Liver (tissue), 3 donors: ENCODE measurements at regions not wholly inside any gene's neighbourhood (a gene's known extent, or its start where the extent isn't known, plus 50 kb on each side); places are given as distances from the start of the nearest gene placed in this dataset.

Experiments used
- CTCF ChIP-seq: fragments of 150-350 bp; IDR thresholded peaks from 2 replicates; pipeline ENCODE4 v1.5.1; 2017; ENCODE audit warnings: improper control_type of control experiment, low read depth, low read length; ENCODE audit not compliant: missing input control
- NR2F2 ChIP-seq: IDR thresholded peaks from 2 replicates; pipeline ENCODE4 v1.6.1; 2016; ENCODE audit warnings: antibody characterized with exemption
- RAD21 ChIP-seq, 2 donors: IDR thresholded peaks; 2 replicates each; pipeline ENCODE4 v1.6.1; 2016; ENCODE audit warnings: antibody characterized with exemption in 2 of 2, mild to moderate bottlenecking in 2 of 2
- donor health status: healthy.
- donor health status: healthy.

DNA sequence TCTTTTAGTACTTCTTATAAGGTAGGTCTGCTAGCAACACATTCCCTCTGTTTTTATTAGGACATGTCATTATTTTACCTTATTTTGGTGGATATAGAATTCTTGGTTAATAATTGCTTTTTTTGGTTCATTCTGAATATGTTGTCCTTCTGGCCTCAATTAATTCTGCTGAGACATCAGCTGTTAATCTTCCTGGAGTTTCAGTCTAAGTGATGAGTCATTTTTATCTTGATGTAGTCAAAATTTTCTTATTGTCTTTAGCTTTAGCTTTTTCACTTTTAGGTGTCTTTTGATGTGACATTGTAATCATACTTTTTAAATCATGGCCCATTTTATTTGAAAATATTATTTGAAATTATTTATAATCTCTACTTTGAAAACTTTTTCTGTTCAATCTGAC lies 104.9 kb upstream of the PMCH start:
- TF ChIP-seq CTCF (no peak), RAD21 (IDR thresholded peaks at IDR 0.05) (no peak), NR2F2 (no peak)
